HG02973 (cell line): ENCODE measurements at regions not wholly inside any gene's neighbourhood (a gene's known extent, or its start where the extent isn't known, plus 50 kb on each side); places are given as distances from the start of the nearest gene placed in this dataset.

ENCODE experiments used
- ATAC-seq: cut with Tn5 transposase; IDR thresholded peaks from one replicate; pipeline ENCODE4 v1.9.1; 2021; ENCODE audit warnings: moderate library complexity; ENCODE audit not compliant: unreplicated experiment

DNA sequence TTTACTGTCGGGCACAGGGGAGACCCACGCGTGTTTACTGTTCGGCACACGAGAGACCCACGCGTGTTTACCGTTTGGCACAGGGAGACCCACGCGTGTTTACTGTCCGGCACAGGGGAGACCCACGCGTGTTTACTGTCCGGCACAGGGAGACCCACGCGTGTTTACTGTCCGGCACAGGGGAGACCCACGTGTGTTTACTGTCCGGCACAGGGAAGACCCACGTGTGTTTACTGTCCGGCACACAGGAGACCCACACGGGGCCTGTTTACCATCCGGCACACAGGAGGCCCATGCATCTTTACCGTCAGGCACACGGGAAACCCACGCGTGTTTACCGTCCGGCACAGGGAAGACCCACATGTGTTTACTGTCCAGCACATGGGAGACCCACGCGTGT lies 525.1 kb downstream of the BRD1 start:
- ATAC-seq, result no peak

DNA sequence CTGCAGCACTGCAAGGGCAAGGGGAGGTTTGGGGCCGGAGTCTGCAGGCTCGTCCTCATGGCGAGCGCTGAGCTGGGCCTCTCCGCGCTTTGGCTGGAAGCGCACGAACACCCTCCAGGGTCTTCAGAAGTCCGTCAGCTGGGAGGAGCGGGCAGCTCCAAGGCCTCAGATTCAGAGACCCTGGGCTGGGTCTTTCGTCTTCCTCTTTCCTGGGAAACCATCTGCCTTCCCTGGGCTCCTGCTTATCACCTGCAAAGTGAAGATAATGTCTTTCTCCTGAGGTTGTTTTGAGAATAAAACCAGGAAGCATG lies 525.6 kb downstream of the BRD1 start:
- ATAC-seq, result no peak

DNA sequence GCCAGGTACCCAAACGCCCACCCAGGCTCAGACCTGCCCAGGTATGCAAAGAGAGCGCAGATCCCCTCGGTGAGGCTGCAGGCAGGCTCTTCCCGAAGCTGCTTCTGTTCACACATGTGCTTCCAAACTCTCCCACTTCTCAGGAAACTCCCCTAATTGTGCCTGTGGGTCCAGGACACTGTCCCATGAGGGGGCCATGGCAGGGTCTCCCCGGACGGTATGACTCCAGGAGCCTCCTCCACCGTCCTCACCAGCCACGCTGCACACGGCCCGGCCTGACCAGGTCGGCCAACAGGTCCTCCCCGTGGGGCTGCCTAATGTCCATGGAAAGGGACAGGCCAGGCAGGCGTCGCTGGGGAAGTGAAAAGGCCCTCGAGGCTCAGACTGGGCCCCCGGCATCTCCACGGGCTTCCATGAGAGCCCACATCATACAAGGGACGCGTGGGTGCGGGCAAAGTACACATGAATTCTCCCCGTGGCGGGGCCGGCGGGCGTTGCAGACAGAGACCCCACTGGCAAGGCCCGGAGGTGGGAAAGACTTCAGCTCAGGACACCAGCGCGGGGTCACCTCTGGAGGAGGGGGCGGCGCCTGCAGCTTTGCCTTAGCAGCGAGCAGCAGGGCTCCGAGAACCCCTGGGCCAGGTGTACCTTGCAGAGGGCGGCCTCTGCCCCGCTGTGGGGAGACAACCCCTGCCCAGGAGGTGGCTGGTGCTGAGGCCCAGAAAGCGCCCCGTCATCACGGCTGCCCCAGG lies 526.1 kb downstream of the BRD1 start:
- ATAC-seq, result no peak

DNA sequence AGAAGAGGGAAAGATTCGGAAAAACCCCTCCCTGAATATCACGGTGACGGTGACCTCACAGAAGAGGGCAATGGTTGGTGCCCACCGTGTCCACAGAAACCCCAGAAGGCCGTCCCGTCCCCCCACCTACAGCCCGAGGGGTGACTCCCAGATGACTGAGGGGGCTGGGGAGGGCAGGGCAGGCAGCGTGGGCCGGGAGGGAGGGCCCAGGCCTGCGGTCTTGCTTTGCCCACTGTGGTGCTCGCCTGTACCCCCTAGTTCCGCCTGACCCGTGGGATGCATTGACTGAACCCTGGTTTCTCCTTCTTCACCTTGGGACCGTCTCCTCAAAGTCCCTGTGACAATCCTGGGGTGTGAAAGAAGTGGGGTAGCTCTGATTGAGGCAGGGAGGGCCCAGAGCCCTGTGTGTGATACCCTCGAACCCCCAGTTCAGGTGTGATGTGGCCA lies 526.7 kb downstream of the BRD1 start:
- no peak for ATAC-seq

DNA sequence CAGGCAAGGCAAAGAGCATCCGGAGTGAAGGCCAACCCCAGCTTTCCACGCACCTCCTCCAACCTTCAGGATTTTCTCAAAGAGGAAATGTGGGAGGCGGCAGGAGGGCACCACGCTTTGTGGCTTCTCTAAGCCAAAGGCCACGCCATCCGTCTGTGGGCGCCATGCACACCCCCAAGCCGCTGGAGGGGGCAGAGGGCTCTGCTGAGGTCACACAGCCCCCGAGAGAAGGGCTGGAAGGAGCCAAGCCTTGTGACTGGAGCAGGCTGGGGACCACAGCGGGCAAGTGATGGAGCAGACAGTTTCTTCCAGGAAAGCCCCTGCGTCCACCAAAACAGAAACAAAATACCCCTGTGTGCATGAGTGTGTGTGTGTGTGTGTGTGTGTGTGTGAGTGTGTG lies 527.4 kb downstream of the BRD1 start:
- no peak for ATAC-seq

DNA sequence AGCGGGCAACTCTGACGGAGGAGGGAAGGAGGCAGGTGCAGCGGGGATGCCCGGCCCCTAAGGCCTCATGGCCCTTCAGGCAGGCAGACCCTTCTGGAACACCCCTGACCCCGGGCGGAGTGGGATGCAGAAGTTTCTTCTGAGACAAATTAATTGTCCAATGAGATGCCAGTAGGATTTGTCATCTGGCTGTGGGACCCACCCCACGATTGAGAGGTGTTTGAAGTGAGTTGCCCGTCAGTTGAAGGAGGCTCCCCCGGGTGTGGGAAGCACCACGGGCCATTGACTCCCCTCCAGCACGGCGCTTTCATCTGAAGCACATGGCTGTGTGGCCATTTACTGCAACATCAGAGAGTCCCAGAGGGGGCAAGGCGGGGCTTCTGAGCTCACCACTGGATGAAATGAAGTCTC lies 527.8 kb downstream of the BRD1 start:
- ATAC-seq, result no peak

DNA sequence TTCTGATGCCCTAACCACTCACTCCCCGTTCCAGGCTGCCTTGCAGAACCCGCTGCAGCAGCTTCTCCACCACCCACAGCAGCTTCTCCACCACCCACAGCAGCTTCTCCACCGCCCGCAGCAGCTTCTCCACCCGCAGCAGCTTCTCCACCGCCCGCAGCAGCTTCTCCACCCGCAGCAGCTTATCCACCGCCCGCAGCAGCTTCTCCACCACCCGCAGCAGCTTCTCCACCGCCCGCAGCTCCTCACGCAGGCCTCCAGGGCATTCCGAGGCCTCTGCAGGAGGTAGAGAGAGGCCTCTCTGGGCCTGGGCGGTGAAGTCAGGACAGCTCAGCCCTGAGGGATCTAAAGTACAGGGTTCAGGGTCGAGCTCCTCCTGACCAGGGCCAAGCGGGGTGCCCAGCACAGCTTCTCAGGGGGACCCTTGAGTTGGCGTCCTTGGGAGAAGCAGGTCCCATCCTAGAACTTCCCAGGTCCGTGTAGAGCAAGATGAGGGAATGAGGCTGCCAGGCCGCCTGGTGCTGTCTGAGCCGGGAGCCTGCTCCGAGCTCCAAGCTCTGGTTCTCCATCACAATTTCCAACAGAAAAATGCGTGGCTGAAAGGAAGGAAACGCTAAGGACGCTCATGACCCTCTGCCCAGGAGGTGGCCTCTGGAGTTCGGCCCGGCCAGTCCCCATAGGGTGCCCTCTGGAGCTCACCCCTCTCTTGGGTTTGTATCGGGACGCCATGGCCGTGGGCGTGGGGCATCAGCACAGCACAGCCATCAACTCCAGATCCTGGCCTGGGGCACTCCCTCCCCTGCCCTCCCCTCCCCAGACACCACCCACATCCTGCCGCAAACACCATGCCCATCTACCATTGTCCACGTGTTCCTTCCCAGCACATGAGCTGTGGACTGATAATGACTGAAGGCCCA lies 528.6 kb downstream of the BRD1 start:
- no peak for ATAC-seq

DNA sequence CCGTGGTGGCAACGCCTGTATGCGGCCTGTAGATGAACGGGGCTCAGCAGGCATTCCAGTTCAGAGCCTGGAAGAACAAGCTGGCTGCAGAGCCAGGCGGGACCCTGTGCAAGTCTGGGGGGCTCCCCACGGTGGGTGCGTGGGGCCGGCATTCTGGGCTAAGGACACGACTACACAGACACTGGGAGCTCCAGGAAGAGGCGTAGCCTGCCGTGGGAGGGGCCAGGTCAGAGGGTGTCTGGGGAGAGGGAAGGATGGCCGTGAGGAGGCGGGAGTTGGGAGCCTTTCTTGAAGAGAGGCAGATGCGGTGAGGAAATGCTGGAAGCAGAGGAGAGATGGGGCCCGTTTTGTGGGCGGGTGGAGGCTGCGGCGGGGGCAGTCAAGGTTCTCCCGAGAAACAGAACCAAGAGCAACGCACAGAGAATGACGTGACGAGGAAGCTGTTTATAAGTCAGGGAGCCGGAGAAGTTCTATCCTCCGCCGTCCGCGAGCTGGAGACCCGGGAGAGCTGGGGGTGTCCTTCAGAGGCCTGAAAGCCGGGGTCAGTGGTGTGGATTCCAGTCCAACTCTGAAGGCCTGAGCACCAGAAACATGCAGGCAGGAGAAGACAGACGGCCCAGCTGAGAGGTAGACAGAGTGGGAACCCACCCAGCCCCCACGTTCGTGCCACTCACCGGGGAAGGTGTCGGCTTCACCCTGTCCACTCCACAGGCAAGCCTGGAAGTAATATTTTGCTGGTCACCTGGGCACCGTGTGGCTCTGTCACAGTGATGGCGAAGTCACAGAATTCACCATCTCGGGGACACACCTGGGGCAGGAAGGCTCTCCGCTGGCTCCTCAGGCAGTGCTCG lies 529.6 kb downstream of the BRD1 start:
- no peak for ATAC-seq

DNA sequence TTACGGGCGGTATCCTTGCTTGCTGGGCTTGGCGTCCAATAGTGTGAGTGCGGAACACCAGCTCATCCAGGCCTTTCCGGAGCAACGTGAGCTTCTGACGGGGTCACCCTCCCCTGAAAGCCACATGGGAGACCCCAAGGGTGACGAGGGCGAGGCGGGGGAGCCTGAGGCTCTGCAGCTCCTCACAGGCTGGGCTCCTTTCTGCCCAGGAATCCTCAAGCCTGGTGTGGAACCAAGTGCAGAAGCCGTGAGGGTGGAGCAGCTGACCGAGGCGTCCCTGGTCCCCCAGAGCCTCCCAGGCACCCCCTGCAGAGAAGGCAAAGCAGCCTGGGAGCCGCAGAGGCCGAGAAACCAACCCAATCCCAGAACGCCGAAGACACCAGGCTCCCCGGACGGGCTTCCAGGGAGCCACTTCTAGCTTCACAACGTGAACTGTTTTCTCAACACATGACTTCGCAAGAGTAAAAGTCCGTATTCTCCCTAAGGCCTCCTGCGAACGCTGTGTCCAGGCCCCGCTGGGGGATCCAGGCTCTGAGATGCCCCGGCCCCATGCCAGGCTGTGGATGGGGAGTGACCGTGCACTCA lies 530.3 kb downstream of the BRD1 start:
- ATAC-seq, result no peak

DNA sequence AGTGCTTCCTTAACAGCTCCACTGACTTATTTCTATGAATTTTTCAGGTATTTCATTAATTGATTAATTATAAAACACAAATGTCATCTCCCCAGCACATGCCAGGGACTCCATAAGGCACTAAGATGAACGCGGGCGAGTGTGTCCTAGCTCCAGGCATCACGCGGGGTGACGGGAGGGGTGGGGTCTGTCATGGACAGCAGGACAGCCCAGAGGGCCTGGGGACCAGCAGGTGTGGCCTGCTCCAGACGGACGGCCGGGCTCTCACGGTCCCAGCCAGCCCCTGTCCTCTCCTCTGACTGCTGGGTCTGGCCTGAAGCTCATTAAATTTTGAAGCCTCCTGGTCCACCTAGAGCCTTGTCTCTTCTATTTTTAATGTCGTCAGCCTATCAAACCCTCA lies 531.1 kb downstream of the BRD1 start:
- no peak for ATAC-seq

DNA sequence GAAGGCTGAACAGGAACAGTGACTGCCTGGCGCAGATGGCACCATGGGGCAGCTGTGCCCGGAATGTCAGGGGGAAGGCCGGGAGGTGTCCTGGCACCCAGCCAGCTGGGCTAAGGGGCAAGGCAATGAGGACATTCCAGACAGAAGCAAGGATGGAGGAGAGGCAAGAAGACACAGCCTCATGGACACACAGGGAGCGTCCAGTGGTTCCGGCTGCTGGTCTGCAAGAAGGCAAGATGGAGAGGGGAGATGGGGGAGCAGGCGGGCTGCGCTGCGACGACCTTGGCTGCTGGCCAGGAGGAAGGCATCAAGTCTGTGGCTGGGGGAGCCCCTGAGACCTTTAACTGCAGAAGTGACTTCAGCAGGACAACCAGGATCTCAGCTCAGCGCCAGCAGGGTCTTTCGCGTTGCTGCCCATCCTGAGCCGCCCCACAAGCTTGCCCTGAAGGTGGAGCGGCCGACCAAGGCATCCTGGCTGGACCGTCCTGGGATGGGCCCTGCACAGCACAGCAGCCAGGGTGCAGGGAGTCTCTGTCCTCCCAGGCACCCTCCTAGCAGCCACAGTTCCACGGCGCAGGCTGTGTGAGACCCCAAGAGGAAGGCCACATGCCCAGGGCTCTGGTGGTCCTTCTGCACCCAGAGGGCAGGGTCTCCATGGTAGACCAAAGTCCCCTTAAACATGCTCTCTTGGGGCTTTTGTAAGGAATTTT lies 531.7 kb downstream of the BRD1 start:
- no peak for ATAC-seq

DNA sequence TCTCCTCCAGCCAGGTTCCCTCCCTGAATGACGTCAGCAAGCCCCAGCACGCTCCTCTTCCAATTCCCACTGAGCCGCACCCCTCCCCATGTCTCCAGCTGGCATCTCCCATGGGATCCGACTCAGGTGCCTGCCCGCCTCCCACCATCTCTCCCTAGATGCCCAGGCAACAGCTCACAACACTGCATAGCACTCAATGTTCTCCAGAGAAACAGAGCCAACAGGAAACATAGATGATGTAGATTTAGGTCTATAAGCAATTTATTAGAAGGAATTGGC lies 532.3 kb downstream of the BRD1 start:
- no peak for ATAC-seq

DNA sequence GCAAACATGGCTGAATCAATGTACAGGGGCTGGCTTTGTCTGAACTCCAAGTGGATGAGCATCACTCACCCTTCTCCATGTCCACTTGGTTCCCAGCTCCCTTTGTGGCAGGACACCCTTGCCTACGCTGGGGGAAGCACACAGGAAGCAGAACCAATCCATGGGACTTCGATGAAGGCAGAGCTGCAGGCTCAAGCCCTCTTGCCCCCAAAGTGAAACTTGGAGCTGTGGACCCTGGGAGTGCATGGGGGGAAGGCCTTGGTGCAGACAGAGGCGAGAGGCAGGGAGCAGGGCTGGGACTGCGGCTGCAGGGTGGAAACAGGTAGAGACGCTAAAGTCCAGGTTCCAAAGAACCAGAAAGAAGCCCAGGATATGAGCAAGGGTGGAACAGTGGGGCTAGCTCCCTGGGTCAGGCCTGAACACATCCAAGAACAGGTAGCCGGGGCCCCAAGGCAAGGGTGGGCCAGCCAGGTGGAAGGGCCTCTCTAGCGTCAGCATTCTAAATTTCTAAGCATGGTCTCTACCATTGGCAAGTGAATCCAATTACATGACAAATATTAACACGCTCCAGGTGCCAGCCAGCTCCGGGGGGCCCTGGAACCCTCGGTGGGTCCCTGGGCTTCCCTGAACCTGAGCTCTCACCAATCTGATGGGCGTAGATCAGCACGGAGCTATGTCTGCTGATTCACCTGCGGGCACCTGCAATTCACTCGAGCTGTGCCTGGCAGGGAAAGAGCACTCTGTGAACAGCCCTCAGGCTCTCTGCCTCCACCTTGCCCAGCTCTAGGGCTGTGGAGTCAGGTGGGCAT lies 532.8 kb downstream of the BRD1 start:
- no peak for ATAC-seq

DNA sequence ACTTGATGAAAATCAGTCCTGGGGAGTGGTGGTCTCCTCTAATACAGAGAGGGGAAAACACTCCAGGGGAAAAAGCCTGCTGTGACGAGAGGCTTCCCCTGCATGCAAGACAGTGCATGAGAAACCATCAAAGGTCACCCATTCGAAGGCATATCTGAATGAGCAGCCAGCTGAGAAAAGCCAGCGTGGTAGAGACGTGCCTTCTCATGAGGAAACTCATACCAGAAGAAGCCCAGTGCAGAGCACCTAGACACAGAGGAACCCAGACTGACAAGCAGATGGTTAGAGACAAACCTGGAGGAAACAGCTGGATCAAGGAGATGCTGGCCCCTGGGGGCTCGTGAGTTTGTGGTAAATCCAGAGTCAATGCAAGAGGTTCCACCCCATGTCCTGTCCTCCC lies 534.8 kb downstream of the BRD1 start:
- no peak for ATAC-seq

DNA sequence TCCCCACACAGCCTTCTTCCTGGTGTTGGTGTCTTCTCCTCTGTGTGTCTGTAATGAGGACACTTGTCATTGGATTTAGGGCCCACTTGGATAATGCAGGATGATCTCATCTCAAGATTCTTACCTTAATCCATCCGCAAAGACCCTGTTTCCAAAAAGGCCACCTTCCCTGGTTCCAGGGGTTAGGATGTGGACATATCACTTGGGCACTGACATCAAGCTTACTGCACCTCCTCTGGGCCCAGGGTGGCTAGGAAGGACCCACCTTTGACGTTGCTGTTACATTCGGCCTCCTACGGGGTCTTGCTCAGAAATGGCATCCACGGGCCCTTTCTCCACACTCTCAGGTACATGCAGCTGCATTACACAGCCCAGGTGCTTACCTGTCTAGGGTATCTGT lies 535.9 kb downstream of the BRD1 start:
- ATAC-seq, result no peak

DNA sequence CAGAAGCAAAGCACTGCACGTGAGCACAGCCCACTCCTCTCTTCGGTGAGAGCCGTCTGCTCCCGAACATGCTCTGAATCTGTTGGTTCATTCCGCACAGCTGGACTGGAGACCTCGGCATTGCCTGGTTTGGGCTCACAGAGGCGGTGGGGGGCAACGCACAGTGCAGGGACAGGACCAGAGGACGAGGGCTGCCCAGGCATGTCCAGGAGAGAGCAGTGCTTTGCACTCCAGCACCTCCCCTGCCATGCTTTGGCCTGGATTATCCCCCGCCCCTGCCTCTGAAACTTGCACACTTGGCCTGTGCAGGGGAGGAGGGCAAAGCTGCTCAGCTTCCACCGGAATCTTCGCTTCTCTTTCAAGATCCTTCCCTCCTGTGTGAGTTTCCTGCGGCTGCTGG lies 536.5 kb downstream of the BRD1 start:
- no peak for ATAC-seq

DNA sequence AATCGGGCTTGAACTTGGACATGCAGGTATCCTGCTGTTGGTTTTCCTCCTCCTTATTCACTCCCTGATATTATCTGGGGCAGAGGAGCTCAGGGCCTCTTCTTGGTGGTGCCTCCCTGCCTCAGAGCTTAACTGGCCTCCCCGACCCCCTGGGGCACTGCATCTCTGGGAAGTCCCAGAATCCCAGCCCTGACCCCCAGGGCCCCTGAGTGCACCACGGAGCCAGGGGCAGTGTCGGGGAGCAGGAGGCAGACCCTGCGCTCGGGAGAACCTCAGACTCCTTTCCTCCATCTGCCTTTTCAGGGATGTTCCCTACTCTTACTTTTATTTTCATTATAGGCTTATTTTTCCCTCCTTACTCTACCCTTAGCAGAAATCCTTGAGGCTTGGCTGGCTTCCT lies 537.0 kb downstream of the BRD1 start:
- ATAC-seq, result no peak

DNA sequence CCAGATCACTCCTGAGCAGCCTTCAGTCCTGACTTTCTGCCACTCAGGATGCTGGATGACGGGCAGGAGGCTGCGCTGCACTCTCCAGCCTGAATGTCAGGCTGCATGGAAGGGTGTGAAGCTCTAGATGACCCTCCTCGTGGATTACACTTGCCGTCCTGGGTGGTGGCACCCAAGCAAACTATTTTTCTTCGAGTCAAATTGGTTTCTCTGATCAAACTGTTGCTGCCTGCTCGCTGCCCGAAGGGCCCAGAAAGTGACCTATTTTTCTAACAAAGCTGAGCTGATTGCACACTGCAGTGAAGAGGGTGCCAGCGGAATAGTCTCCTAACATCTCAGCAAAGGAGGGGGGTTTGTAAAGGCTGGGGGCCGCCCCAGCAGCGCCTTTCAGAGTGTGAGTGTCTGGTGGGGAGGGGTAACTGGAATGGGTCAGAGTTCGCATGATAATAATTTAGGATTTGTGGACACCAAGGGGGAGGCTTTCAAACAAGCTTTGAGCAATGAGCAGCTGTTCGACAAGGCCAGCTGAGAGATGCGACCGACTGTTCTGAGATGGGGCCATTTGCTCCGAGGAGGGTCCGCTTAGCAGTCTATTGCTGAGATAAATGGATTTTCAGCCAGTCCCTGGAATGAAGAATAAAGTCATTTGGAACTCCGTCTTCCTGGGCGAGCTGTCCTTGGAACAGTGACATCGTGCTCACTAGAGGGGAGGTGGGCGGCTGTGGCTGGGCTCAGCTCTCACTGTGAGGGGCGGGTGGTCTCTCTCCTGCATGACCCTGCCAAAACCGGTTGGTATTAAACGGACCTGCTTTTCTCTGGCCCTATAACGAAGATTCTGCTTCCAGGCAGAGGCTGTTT lies 537.6 kb downstream of the BRD1 start:
- no peak for ATAC-seq

DNA sequence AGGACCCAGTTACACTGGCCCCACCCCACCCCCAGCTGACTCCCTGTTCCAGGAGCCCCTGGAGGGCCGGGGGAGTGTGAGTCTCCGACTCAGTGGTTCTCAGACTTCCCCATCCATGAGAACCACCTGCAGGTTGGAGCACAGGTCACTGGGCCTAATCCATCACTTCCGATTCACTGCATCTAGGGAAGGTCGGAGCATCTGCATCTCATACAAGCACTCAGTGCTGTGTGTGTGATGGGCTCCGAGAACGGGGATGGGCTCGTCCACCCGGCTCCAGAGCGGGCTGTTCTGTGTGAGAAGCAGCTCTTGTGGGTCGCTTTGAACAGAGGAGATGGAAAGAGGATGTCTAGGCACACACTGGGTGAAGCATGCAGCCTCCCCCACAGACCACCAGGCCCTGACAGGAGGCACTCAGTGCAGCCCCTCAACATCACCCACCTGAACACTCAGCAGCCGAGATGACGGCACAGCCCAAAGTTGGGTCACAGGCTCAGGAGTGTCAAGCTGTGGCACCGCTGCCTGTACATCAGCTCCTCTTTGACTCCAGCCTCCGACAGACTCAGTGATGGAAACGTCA lies 541.4 kb downstream of the BRD1 start:
- ATAC-seq, result no peak
